Smooth muscle cell (in vitro differentiated cells): ENCODE measurements at regions not wholly inside any gene's neighbourhood (a gene's known extent, or its start where the extent isn't known, plus 50 kb on each side); places are given as distances from the start of the nearest gene placed in this dataset.

Experiments
- DNase-seq: peaks from one replicate; lab custom pipeline; 2025; ENCODE audit not compliant: unreplicated experiment; lab: John Stamatoyannopoulos, UW
- H2AFZ ChIP-seq: fragments of 200-600 bp; sonication (generic); 2 replicates; pipeline ENCODE4 v1.6.0; 2016; ENCODE audit warnings: antibody characterized with exemption, low read depth, mild to moderate bottlenecking
- H3F3A ChIP-seq: fragments of 200-600 bp; sonication (generic); 2 replicates; pipeline ENCODE4 v1.6.0; 2017; ENCODE audit warnings: antibody characterized with exemption, low read depth
- H3K27ac ChIP-seq: fragments of 200-600 bp; sonication (generic); 2 replicates; pipeline ENCODE4 v1.5.1; 2016; ENCODE audit warnings: low read depth, mild to moderate bottlenecking
- H3K27me3 ChIP-seq: fragments of 200-600 bp; sonication (generic); 2 replicates; pipeline ENCODE4 v1.6.1; 2016; ENCODE audit warnings: low read depth, mild to moderate bottlenecking
- H3K36me3 ChIP-seq: fragments of 200-600 bp; sonication (generic); 2 replicates; pipeline ENCODE4 v1.5.1; 2016; ENCODE audit warnings: low read depth
- H3K4me1 ChIP-seq: fragments of 200-600 bp; sonication (generic); 2 replicates; pipeline ENCODE4 v1.5.1; 2016; ENCODE audit warnings: low read depth
- H3K4me2 ChIP-seq: fragments of 200-600 bp; sonication (generic); 2 replicates; pipeline ENCODE4 v1.6.0; 2016; ENCODE audit warnings: mild to moderate bottlenecking
- H3K4me3 ChIP-seq: fragments of 200-600 bp; sonication (generic); 2 replicates; pipeline ENCODE4 v1.5.1; 2016; ENCODE audit warnings: mild to moderate bottlenecking
- H3K79me2 ChIP-seq: fragments of 200-600 bp; sonication (generic); 2 replicates; pipeline ENCODE4 v1.6.0; 2016; ENCODE audit warnings: low read depth, mild to moderate bottlenecking
- H3K9ac ChIP-seq: fragments of 200-600 bp; sonication (generic); 2 replicates; pipeline ENCODE4 v1.6.0; 2016; ENCODE audit warnings: low read depth
- H3K9me3 ChIP-seq: fragments of 200-600 bp; sonication (generic); replicated peaks from 2 replicates; pipeline ENCODE4 v1.5.1; 2016; ENCODE audit warnings: low read depth
- H4K20me1 ChIP-seq: fragments of 200-600 bp; sonication (generic); 2 replicates; pipeline ENCODE4 v1.6.0; 2016; ENCODE audit warnings: low read depth
- WGBS: methylation state at CpG from one replicate; pipeline ENCODE4 v1.1.7; 2016; ENCODE audit warnings: low lambda C conversion rate; 5-methylcytosine and 5-hydroxymethylcytosine counted together
- TF ChIP-seq, protein P1 (sequence below): fragments of 200-600 bp; sonication (generic); IDR thresholded peaks from 2 replicates; pipeline ENCODE4 v1.5.1; 2017; ENCODE audit warnings: borderline replicate concordance, mild to moderate bottlenecking, antibody characterized with exemption; ENCODE audit not compliant: insufficient read depth, poor library complexity, severe bottlenecking

DNA sequence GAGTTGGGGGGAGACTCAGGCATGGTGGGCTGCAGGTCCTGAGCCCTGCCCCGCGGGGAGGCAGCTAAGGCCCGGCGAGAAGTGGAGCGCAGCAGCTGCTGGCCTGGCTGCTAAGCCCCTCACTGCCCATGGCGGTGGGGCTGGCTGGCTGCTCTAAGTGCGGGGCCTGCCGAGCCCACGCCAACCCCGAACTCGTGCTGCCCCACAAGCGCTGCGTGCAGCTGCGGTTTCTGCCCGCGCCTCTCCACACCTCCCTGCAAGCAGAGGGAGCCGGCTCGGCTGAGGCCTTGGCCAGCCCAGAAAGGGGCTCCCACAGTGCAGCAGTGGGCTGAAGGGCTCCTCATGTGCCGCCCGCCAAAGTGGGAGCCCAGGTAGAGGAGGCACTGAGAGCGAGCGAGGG, 1355.1 kb upstream of the WWC1 start:
- DNase-seq, result no peak
- Histone ChIP-seq H3K79me2 (no peaks in the 10 kb centered on the region), H3F3A (no peaks in the 10 kb centered on the region), H3K9ac (no peak overlapping the region), H3K4me1 (no peaks in the 10 kb centered on the region), H3K27me3 (no peaks in the 10 kb centered on the region), H3K4me2 (no peak overlapping the region), H3K4me3 (no peak overlapping the region), H3K9me3 (no peaks in the 10 kb centered on the region), H2AFZ (no peak overlapping the region), H3K36me3 (no peaks in the 10 kb centered on the region), H4K20me1 (no peaks in the 10 kb centered on the region), H3K27ac (no peak overlapping the region)
- 95% methylated on average over 22 of the region's 22 CpGs for WGBS
- TF ChIP-seq, protein P1, sequence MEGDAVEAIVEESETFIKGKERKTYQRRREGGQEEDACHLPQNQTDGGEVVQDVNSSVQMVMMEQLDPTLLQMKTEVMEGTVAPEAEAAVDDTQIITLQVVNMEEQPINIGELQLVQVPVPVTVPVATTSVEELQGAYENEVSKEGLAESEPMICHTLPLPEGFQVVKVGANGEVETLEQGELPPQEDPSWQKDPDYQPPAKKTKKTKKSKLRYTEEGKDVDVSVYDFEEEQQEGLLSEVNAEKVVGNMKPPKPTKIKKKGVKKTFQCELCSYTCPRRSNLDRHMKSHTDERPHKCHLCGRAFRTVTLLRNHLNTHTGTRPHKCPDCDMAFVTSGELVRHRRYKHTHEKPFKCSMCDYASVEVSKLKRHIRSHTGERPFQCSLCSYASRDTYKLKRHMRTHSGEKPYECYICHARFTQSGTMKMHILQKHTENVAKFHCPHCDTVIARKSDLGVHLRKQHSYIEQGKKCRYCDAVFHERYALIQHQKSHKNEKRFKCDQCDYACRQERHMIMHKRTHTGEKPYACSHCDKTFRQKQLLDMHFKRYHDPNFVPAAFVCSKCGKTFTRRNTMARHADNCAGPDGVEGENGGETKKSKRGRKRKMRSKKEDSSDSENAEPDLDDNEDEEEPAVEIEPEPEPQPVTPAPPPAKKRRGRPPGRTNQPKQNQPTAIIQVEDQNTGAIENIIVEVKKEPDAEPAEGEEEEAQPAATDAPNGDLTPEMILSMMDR, result no peak

DNA sequence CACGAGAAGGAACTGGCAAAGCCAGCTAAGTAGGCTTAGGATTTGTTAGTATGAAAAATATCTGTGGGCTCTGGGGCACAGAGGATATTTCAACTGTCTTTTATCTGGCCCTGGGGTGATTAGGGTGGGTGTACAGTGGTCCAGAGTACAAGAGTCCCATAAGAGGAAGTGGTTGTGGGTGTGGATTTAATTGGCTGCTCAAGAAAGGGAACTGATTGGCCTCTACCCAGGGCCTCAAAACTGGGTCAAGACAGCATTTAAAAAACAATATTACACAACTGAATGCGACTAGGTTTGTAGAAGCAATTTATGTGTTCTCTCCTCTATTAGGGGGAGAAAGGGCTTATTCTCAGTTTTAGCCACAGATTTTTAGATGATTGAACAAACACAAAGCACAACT, 1353.4 kb upstream of the WWC1 start:
- Histone ChIP-seq H3K4me1 (no peaks in the 10 kb centered on the region), H3K9ac (no peak overlapping the region), H3K79me2 (no peaks in the 10 kb centered on the region), H3K4me2 (peak overlapping the region; percentile 1), H2AFZ (no peak overlapping the region), H4K20me1 (no peaks in the 10 kb centered on the region), H3K36me3 (no peaks in the 10 kb centered on the region), H3F3A (no peaks in the 10 kb centered on the region), H3K4me3 (no peak overlapping the region), H3K27me3 (no peaks in the 10 kb centered on the region), H3K27ac (no peak overlapping the region), H3K9me3 (no peaks in the 10 kb centered on the region)
- TF ChIP-seq, protein P1, result no peak
- DNase-seq, result no peak
- 45% methylated on average over 2 of the region's 2 CpGs for WGBS

DNA sequence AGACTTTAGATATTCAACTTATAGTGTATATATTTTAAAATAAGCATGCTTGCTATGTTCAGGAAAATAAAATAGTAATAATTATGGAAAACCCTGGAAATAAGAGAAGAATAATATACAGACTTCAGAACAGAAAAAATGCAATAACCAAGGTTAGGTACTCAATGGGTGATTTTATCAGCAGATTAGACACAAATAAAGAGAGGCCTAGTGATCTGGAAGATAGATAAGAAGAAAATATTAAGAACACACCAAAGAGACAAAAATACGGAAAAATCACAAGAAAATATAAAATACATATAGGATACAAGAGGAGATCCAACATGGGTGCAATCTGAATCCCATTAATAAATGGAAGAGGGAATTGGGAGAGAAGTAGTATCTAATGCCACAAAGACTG, 1348.5 kb upstream of the WWC1 start:
- no peaks in the 10 kb centered on the region for H3K27me3 ChIP-seq
- no peak for DNase-seq

DNA sequence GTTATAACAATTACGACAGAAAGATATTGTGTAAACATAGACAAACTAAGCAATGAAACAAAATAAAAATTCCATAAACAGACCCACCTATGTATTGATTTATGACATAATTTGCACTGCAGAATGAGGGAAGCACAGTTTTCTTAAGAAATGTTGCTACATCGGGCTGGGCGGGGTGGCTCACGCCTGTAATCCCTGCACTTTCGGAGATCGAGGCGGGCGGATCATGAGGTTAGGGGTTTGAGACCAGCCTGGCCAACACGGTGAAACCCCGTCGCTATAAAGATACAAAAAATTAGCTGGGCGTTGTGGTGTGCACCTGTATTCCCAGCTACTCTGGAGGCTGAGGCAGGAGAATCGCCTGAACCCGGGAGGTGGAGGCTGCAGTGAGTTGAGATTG, 1344.4 kb upstream of the WWC1 start:
- Histone ChIP-seq H3K4me3 (no peak overlapping the region), H3K27ac (no peak overlapping the region), H3F3A (no peaks in the 10 kb centered on the region), H3K4me2 (no peak overlapping the region), H2AFZ (no peak overlapping the region), H3K9me3 (no peaks in the 10 kb centered on the region), H3K4me1 (no peaks in the 10 kb centered on the region), H3K79me2 (no peaks in the 10 kb centered on the region), H3K36me3 (no peaks in the 10 kb centered on the region), H3K27me3 (no peaks in the 10 kb centered on the region), H3K9ac (no peak overlapping the region), H4K20me1 (no peaks in the 10 kb centered on the region)
- TF ChIP-seq, protein P1, result no peak
- WGBS, result 94% methylated on average over 14 of the region's 14 CpGs
- no peak for DNase-seq

More for the DNA sequence above, 1348.5 kb upstream of the WWC1 start:
- H3K9ac ChIP-seq, result no peak overlapping the region
- no peak overlapping the region for H3K27ac ChIP-seq
- H3K4me2 ChIP-seq, result no peak overlapping the region
- H3K79me2 ChIP-seq, result no peaks in the 10 kb centered on the region
- H3K9me3 ChIP-seq, result no peaks in the 10 kb centered on the region
- H3F3A ChIP-seq, result no peaks in the 10 kb centered on the region
- no peaks in the 10 kb centered on the region for H3K36me3 ChIP-seq
- 100% methylated on average over 1 of the region's 1 CpG for WGBS
- H4K20me1 ChIP-seq, result no peaks in the 10 kb centered on the region
- H3K4me1 ChIP-seq, result no peaks in the 10 kb centered on the region
- no peak overlapping the region for H2AFZ ChIP-seq
- TF ChIP-seq, protein P1, result no peak
- no peak overlapping the region for H3K4me3 ChIP-seq
